ENCODE measurements at regions not wholly inside any gene's neighbourhood (a gene's known extent, or its start where the extent isn't known, plus 50 kb on each side); places are given as distances from the start of the nearest gene placed in this dataset.
A peak's percentile ranks its signal among the peaks of the same experiment; 100 is the strongest.

DNA sequence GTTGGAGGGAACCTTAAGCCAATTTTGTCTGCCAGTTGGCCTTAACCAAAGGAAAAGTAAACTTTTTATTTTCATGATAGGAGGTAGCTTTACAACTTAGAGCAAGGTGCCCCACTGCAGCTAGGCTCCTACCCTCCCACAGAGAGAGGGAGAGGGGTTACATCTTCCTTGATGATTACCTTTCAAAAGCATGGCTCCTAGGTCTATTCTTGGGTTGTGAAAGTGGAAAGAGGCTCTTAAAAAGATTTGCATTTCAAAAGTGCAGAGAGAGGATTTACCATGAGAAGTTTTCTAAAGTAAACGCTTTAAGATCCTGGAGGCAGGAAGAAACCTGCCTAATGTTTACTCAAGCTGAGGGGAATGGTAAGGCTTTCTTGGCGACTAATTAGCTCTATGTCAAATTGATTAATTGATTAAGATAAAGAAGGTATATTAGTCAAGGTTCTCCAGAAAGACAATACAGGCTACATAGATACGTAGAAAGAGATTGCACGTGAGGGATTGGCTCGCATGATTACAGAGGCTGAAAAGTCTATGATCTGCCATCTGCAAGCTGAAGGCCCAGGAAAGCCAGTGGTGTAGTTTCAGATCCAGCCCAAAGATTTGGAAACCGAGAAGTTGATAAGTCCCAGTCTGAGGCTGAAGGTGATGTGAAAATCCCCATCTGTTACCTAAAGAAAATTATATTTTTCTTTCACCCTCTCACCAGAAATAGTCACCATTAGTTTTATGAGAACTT is 333.8 kb upstream of the CTNND2 start:
- TF ChIP-seq, protein P1, sequence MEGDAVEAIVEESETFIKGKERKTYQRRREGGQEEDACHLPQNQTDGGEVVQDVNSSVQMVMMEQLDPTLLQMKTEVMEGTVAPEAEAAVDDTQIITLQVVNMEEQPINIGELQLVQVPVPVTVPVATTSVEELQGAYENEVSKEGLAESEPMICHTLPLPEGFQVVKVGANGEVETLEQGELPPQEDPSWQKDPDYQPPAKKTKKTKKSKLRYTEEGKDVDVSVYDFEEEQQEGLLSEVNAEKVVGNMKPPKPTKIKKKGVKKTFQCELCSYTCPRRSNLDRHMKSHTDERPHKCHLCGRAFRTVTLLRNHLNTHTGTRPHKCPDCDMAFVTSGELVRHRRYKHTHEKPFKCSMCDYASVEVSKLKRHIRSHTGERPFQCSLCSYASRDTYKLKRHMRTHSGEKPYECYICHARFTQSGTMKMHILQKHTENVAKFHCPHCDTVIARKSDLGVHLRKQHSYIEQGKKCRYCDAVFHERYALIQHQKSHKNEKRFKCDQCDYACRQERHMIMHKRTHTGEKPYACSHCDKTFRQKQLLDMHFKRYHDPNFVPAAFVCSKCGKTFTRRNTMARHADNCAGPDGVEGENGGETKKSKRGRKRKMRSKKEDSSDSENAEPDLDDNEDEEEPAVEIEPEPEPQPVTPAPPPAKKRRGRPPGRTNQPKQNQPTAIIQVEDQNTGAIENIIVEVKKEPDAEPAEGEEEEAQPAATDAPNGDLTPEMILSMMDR (conservative IDR thresholded peaks at IDR 0.05; ENCODE audit: low read depth in 2 of 2): no peak
- TF ChIP-seq EZH2 (IDR thresholded peaks at IDR 0.05; ENCODE audit: low read depth, unreplicated experiment) (no peak), POLR2AphosphoS5 (IDR thresholded peaks at IDR 0.05; ENCODE audit: low read depth) (no peak), CREB1 (CRISPR knock-in tag; IDR thresholded peaks at IDR 0.05; ENCODE audit: low read depth) (no peak), NANOG (IDR thresholded peaks at IDR 0.05; ENCODE audit: borderline replicate concordance) (peak; percentile 84), JUNB (IDR thresholded peaks at IDR 0.05; ENCODE audit: unreplicated experiment) (no peak), ZNF114 (CRISPR knock-in tag; IDR thresholded peaks at IDR 0.05) (no peak), ZNF331 (CRISPR knock-in tag; IDR thresholded peaks at IDR 0.05; ENCODE audit: low read depth) (no peak), EZH2phosphoT487 (IDR thresholded peaks at IDR 0.05; ENCODE audit: unreplicated experiment) (no peak), STAT1 (IDR thresholded peaks at IDR 0.05; ENCODE audit: unreplicated experiment) (no peak)
- TF ChIP-seq, protein P2, sequence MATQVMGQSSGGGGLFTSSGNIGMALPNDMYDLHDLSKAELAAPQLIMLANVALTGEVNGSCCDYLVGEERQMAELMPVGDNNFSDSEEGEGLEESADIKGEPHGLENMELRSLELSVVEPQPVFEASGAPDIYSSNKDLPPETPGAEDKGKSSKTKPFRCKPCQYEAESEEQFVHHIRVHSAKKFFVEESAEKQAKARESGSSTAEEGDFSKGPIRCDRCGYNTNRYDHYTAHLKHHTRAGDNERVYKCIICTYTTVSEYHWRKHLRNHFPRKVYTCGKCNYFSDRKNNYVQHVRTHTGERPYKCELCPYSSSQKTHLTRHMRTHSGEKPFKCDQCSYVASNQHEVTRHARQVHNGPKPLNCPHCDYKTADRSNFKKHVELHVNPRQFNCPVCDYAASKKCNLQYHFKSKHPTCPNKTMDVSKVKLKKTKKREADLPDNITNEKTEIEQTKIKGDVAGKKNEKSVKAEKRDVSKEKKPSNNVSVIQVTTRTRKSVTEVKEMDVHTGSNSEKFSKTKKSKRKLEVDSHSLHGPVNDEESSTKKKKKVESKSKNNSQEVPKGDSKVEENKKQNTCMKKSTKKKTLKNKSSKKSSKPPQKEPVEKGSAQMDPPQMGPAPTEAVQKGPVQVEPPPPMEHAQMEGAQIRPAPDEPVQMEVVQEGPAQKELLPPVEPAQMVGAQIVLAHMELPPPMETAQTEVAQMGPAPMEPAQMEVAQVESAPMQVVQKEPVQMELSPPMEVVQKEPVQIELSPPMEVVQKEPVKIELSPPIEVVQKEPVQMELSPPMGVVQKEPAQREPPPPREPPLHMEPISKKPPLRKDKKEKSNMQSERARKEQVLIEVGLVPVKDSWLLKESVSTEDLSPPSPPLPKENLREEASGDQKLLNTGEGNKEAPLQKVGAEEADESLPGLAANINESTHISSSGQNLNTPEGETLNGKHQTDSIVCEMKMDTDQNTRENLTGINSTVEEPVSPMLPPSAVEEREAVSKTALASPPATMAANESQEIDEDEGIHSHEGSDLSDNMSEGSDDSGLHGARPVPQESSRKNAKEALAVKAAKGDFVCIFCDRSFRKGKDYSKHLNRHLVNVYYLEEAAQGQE (IDR thresholded peaks at IDR 0.05; ENCODE audit: unreplicated experiment): no peak
- TF ChIP-seq, protein P3, sequence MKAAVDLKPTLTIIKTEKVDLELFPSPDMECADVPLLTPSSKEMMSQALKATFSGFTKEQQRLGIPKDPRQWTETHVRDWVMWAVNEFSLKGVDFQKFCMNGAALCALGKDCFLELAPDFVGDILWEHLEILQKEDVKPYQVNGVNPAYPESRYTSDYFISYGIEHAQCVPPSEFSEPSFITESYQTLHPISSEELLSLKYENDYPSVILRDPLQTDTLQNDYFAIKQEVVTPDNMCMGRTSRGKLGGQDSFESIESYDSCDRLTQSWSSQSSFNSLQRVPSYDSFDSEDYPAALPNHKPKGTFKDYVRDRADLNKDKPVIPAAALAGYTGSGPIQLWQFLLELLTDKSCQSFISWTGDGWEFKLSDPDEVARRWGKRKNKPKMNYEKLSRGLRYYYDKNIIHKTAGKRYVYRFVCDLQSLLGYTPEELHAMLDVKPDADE (IDR thresholded peaks at IDR 0.05): no peak
- TF ChIP-seq, protein P4, sequence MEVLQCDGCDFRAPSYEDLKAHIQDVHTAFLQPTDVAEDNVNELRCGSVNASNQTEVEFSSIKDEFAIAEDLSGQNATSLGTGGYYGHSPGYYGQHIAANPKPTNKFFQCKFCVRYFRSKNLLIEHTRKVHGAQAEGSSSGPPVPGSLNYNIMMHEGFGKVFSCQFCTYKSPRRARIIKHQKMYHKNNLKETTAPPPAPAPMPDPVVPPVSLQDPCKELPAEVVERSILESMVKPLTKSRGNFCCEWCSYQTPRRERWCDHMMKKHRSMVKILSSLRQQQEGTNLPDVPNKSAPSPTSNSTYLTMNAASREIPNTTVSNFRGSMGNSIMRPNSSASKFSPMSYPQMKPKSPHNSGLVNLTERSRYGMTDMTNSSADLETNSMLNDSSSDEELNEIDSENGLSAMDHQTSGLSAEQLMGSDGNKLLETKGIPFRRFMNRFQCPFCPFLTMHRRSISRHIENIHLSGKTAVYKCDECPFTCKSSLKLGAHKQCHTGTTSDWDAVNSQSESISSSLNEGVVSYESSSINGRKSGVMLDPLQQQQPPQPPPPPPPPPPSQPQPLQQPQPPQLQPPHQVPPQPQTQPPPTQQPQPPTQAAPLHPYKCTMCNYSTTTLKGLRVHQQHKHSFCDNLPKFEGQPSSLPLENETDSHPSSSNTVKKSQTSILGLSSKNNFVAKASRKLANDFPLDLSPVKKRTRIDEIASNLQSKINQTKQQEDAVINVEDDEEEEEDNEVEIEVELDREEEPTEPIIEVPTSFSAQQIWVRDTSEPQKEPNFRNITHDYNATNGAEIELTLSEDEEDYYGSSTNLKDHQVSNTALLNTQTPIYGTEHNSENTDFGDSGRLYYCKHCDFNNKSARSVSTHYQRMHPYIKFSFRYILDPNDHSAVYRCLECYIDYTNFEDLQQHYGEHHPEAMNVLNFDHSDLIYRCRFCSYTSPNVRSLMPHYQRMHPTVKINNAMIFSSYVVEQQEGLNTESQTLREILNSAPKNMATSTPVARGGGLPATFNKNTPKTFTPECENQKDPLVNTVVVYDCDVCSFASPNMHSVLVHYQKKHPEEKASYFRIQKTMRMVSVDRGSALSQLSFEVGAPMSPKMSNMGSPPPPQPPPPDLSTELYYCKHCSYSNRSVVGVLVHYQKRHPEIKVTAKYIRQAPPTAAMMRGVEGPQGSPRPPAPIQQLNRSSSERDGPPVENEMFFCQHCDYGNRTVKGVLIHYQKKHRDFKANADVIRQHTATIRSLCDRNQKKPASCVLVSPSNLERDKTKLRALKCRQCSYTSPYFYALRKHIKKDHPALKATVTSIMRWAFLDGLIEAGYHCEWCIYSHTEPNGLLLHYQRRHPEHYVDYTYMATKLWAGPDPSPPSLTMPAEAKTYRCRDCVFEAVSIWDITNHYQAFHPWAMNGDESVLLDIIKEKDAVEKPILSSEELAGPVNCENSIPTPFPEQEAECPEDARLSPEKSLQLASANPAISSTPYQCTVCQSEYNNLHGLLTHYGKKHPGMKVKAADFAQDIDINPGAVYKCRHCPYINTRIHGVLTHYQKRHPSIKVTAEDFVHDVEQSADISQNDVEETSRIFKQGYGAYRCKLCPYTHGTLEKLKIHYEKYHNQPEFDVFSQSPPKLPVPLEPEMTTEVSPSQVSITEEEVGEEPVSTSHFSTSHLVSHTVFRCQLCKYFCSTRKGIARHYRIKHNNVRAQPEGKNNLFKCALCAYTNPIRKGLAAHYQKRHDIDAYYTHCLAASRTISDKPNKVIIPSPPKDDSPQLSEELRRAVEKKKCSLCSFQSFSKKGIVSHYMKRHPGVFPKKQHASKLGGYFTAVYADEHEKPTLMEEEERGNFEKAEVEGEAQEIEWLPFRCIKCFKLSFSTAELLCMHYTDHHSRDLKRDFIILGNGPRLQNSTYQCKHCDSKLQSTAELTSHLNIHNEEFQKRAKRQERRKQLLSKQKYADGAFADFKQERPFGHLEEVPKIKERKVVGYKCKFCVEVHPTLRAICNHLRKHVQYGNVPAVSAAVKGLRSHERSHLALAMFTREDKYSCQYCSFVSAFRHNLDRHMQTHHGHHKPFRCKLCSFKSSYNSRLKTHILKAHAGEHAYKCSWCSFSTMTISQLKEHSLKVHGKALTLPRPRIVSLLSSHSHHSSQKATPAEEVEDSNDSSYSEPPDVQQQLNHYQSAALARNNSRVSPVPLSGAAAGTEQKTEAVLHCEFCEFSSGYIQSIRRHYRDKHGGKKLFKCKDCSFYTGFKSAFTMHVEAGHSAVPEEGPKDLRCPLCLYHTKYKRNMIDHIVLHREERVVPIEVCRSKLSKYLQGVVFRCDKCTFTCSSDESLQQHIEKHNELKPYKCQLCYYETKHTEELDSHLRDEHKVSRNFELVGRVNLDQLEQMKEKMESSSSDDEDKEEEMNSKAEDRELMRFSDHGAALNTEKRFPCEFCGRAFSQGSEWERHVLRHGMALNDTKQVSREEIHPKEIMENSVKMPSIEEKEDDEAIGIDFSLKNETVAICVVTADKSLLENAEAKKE (CRISPR knock-in tag; IDR thresholded peaks at IDR 0.05): peak; percentile 89; the same call in 1 of the 2 replicates

All from GM23338 (cell line).